ENCODE measurements at regions not wholly inside any gene's neighbourhood (a gene's known extent, or its start where the extent isn't known, plus 50 kb on each side); places are given as distances from the start of the nearest gene placed in this dataset.
"Not testable (repeated sequence)": the region's sequence is repeated elsewhere in the genome, so short reads cannot be mapped to it uniquely, and the experiment has no call there.

- no peak for DNase-seq
Measured at GRCh38 chr1:101151286-101151685, 85.5 kb upstream of the S1PR1 start.

DNA sequence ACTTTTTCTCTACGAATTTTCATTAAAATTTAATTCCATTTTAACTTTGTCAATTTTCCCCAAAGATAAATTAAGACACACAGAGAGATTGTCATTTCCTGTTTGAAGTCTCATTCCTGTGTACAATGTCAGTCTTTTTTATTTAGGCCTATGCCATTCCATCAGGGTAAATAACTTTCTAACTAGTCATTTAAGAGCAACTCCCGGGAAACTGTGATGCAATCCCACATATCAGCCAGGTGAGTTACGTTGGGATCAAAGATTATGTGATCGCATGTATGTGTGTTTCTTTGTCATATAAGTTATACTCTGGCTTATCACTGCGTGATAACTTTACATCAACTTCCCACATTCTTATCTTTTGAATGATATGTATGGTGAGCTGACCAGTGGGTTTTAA, 86.1 kb upstream of the S1PR1 start:
- no peak for DNase-seq

- no peak for DNase-seq
Measured at GRCh38 chr1:101150266-101150665, 86.6 kb upstream of the S1PR1 start.

DNA sequence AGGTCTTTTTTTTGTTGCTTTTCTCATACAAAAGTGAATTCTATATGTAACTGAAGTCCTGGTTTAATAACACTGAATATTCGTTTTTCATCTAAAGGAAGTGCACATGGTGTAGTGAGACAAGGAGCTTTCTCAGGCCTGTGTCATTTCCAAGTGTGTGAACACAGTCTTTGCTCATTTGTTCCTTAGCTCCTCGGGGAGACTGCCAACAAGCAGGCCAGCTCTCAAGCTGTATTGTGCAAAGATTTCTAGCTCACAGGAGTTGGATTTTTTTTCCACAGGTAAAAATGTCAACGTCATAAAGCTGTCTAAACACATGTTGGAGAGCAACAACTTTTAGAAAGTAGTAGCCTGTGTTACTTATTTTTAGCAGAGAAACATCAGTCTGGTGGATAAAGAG, 87.8 kb upstream of the S1PR1 start:
- DNase-seq = no peak

GRCh38 chr1:101147381-101147780, 89.4 kb upstream of the S1PR1 start:
- no peak for DNase-seq

DNA sequence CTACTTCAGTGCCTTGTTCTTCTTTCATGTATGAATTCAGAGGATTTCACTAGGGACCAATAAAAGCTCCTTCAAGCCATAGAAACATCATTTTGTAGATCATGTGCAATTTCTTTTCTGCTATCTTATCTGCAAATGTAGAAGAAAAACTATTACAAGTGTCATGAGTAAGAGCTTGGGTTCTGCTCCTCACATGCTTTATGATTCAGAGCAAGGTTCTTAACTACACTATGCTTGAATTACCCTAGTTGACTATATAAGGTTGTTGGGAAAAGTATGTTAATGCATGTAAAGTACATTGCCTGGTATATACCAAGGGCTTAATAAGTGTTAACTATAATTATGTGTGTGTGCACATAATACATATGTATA, 91.4 kb upstream of the S1PR1 start:
- DNase-seq = no peak

GRCh38 chr1:101144671-101145448, 92.0 kb upstream of the S1PR1 start:
- no peak for DNase-seq

GRCh38 chr1:101142244-101142643, 94.6 kb upstream of the S1PR1 start:
- no peak for DNase-seq

GRCh38 chr1:101141376-101141775, 95.4 kb upstream of the S1PR1 start:
- DNase-seq = no peak

DNA sequence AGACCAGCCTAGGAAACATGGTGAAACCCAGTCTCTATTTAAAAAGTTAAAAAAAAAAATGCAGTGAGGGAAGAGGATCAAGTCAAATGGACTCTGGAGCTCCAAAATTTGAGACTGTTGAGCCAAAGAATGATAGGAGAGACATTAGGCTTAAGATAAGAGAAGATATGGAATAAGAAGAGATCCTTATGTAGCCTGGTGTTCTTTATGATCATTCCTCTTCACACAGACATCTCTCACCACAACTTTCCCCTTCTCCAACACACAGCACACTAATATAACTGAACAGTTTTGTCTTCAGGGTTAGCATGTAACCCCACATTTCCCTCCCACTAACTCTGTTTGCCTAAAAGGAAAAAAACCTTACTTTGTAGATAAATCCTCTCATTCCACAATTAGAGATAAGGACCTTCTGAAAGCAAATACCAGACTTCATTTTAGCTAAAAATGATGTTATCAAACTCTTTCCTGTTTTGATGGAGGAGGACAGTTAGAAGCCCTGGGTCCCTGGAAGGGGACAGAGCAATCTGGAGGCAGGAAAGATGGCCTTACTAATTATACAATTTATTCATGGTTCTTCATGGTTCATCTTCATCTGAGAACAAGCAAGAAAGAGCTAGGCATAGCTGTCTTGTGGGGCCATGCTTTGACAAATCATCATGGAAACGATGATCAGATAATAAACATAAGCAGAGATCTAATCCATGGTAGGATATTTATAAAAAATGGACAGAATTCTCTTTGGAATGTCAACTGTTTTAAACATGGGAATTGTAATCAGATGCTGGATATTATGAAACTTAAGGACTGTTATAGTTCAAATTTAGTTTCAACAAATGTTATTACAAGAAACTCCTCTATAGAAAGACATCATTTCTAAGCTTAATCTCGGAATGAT, 96.7 kb upstream of the S1PR1 start:
- DNase-seq = no peak

DNA sequence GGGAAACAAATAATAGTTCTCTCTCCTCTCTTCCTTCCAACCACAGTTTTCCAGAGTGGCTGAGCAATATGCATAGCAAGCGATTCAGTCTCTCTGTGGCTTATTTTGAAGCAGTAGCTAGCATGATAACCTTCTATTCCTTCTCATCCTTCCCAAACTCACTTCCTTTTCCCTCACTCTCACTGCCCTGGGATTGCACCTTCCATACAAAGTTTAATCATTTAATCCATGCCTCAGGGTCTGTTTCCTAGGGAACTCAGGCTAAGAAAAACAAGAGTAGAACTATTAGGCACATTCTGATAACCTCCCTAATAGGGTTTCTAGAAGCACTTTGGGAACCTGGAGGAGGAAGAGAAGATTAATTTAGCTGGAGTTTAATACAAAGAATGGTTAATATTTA, 97.7 kb upstream of the S1PR1 start:
- DNase-seq = no peak

GRCh38 chr1:101137144-101138126, 99.4 kb upstream of the S1PR1 start:
- no peak for DNase-seq

- DNase-seq = peak; percentile 27
Measured at GRCh38 chr1:101136739-101137138, 100.1 kb upstream of the S1PR1 start.

DNA sequence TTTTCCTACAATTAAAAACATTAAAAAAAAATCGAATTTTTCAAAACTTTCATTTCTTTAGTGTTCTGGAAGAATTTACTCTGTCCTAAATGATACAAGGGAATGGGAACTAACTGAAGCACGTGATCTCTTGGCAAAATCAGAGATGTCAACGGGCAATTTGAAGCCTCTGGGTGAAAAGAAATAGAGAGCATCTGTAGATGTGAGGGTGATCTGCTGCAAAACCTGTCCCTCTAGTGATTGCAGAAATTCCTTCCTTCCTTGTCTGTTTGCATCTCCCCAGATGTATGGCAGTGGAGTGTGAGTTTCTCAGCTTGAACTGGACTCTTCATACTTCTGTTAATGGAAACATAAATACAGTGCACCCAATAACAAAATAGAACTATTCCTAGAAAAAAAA, 100.5 kb upstream of the S1PR1 start:
- DNase-seq = no peak

- no peak for DNase-seq
Measured at GRCh38 chr1:101135526-101135925, 101.3 kb upstream of the S1PR1 start.

DNA sequence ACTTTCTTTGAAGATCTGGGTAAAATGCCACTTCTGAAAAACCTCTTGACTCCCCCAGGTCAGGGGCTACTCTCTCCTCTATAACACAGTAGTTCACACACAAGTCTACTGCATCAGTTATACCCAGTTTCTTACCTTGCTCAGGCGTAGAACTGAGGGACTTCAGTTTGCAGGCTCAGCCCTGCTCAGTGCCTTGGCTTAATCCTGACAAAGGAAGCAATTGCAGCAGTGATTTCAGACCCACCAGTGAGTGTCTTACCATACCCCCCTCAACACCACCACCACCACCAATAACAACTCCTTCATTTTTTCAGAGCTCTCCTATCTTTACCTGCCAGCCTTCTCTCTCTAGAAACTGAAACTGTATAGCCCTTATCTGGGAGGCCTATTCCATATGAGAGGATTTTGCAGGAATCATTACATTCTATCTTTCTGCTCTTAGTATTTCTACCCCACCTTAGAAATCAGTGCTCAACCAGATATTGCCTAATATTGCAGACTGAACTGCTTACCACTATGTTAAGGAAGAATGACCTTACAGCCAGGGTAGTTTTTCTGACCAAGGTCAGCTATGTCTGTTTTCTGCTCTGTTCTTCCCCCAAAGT, 105.5 kb upstream of the S1PR1 start:
- no peak for DNase-seq

- no peak for DNase-seq
Measured at GRCh38 chr1:101130673-101131072, 105.1 kb upstream of the DPH5 start.

DNA sequence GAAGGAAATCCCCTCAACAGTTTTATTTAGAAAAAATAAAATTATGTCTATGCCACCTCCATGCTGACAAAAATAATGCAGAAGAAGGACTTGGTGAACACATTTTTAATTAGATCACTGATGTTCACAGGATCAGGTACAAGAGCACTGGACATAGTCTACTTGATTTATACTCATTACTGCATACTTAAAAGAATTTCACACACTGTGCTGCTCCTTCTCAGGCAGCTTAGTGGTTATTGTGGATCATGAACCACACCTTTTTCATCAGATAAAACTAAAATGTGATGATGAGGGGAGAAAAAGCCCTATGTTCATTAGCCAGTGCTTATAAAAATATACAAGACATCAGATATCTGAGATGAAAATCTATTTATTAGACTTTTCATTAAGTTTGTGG, 103.3 kb upstream of the DPH5 start:
- no peak for DNase-seq

GRCh38 chr1:101128211-101128727, 102.7 kb upstream of the DPH5 start:
- peak; percentile 88 for DNase-seq

DNA sequence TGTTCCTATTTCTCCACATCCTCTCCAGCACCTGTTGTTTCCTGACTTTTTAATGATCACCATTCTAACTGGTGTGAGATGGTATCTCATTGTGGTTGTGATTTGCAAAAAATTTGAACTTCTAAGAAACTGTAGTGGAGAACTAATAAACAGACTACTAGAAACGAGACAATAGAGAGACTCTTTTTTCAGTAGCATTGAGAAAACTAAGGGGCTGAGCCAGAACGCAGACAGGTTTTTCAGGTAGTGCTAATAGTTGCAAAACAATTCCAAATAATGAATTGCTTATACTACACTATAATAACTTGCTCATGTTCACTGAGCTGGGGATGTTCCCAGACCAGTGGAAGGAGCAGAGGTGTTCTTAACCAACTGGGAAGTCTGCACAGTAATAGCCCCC, 98.8 kb upstream of the DPH5 start:
- no peak for DNase-seq

DNA sequence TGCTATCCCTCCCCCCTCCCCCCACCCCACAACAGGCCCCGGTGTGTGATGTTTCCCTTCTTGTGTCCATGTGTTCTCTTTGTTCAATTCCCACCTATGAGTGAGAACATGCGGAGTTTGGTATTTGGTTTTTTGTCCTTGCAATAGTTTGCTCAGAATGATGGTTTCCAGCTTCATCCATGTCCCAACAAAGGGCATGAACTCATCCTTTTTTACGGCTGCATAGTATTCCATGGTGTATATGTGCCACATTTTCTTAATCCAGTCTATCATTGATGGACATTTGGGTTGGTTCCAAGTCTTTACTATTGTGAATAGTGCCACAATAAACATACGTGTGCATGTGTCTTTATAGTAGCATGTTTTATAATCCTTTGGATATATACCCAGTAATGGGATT, 98.3 kb upstream of the DPH5 start:
- not testable (repeated sequence) for DNase-seq

GRCh38 chr1:101122452-101123166, 97.0 kb upstream of the DPH5 start:
- DNase-seq = no peak

Data from hematopoietic multipotent progenitor cell treated with erythropoietin and hydrocortisone succinate and interleukin-3 and kit ligand, for 8 days (in vitro differentiated cells).